ENCODE measurements at regions not wholly inside any gene's neighbourhood (a gene's known extent, or its start where the extent isn't known, plus 50 kb on each side); places are given as distances from the start of the nearest gene placed in this dataset.

DNA sequence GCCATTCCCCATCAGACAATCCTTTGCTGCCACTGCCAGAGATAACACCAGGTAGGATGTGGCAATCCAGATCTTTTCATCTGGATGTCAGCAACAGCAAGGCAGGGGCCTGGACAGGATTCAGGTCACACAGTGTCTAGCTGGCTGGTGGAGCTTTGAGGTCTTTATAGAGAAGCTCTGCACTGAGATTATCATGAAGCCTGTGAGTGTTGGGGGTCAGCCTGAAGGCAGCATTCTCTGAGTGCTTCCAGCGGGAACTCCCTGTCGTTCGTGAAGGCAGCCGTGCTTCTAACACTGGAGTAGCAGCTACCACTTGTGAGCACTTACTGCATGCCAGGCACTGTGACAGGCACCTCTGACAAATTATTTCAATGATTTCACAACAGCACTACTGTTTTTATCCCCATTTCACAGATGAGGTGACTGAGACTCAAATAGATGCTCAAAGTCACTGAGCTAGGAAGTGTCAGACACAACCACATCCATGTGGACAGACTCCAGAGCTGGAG, 85.7 kb downstream of the SEMA4F start:
- TF ChIP-seq, protein P1, sequence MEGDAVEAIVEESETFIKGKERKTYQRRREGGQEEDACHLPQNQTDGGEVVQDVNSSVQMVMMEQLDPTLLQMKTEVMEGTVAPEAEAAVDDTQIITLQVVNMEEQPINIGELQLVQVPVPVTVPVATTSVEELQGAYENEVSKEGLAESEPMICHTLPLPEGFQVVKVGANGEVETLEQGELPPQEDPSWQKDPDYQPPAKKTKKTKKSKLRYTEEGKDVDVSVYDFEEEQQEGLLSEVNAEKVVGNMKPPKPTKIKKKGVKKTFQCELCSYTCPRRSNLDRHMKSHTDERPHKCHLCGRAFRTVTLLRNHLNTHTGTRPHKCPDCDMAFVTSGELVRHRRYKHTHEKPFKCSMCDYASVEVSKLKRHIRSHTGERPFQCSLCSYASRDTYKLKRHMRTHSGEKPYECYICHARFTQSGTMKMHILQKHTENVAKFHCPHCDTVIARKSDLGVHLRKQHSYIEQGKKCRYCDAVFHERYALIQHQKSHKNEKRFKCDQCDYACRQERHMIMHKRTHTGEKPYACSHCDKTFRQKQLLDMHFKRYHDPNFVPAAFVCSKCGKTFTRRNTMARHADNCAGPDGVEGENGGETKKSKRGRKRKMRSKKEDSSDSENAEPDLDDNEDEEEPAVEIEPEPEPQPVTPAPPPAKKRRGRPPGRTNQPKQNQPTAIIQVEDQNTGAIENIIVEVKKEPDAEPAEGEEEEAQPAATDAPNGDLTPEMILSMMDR (IDR thresholded peaks at IDR 0.05) = no peak
- no peak for TF ChIP-seq POLR2A (IDR thresholded peaks at IDR 0.05)
- intact Hi-C loops (cut with DNase I; ENCODE audit: low total_unique reads) = no loop called here
- Histone ChIP-seq H3K27me3 (no peaks in the 10 kb centered on the region), H3K4me3 (no peak overlapping the region), H3K9me3 (no peaks in the 10 kb centered on the region), H3K27ac (no peak overlapping the region), H3K4me1 (no peaks in the 10 kb centered on the region), H3K36me3 (ENCODE audit: low read depth, missing control alignments) (no peaks in the 10 kb centered on the region)
- 82 to 84% methylated on average over 3 to 4 of the region's 4 CpGs for WGBS, 2 donors
- DNase-seq = no peak

DNA sequence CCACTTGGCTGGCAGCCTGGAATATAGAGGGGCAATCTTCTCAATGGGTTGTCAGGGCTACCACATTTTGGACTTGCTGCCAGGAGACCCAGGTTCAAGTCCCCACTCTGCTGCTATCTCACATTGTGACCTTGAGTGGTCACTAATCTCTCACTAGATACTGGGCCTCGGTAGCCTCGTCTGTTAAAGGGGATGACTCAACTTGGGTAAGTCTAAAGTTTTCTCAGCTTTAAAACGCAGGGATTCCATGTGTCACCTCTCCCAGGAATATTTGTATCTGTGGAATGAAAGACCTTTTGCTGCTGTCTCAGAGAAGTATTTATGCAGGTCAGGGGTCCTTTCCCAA, 86.3 kb downstream of the SEMA4F start:
- no peaks in the 10 kb centered on the region for H3K4me1 ChIP-seq
- no peak for DNase-seq
- H3K27me3 ChIP-seq = no peaks in the 10 kb centered on the region
- 62 to 67% methylated on average over 3 of the region's 3 CpGs for WGBS, 2 donors
- TF ChIP-seq, protein P1 (IDR thresholded peaks at IDR 0.05) = no peak
- no peak for TF ChIP-seq POLR2A (IDR thresholded peaks at IDR 0.05)
- H3K4me3 ChIP-seq = no peak overlapping the region
- no peak overlapping the region for H3K27ac ChIP-seq
- intact Hi-C loops (cut with DNase I; ENCODE audit: low total_unique reads) = no loop called here
- no peaks in the 10 kb centered on the region for H3K36me3 ChIP-seq (ENCODE audit: low read depth, missing control alignments)
- H3K9me3 ChIP-seq = no peaks in the 10 kb centered on the region

DNA sequence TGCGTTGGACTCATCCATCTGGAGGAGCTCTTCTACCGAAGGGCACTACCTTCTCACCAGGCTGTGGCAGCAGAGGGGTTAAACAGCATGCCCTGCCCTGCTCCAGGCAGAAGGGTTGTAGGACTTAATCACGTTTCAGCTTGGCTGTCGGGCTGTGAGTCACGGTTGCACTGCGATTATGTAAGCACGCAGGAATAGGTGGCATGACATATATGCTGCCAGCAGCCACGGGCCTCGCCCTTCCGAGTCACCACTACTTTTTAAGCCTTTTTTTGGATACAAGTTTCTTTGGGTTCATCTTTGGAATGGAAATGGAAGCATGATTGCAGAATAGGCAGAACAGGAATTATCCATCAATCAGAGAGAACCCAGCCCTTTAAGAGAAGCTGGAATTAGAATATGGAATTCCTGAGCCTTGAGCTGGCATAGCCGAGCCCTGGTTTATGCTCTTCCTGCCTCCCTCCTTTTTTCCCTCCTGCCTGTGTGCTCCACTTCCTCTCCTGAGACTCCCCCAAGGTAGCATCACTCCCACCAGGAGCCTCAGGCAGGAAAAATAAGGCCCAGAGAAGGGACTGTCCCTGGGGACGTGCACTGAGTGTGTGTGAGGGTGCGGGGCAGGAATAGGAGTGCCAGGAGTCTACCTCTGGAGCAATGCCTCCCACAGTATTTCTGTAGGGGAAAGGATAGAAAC, 86.8 kb downstream of the SEMA4F start:
- Histone ChIP-seq H3K9me3 (no peaks in the 10 kb centered on the region), H3K27ac (no peak overlapping the region), H3K4me1 (no peaks in the 10 kb centered on the region), H3K4me3 (no peak overlapping the region), H3K27me3 (no peaks in the 10 kb centered on the region), H3K36me3 (ENCODE audit: low read depth, missing control alignments) (no peaks in the 10 kb centered on the region)
- WGBS, 2 donors = 57 to 60% methylated on average over 13 of the region's 13 CpGs
- DNase-seq = no peak
- TF ChIP-seq, protein P1 (IDR thresholded peaks at IDR 0.05) = no peak
- TF ChIP-seq POLR2A (IDR thresholded peaks at IDR 0.05) = no peak
- intact Hi-C loops (cut with DNase I; ENCODE audit: low total_unique reads) = no loop called here

DNA sequence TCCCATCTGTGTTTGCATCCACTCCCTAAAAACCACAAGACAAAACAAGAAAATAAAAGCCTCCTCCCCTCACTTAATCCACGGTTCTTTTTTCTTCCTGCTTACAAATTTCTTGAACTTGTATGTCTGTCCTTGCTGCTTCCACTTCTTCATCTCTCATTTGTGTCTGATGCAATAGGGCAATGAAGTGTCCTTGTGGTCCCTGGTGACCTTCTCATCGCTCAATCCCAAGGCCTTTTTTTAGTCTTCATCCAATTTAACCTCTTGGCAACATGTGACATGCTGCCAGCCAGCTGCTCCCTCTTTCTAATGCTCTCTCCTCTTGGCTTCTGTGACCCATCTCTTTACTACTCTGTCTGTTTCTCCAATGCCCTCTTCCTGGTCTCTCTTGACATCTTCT, 87.6 kb downstream of the SEMA4F start:
- intact Hi-C loops (cut with DNase I; ENCODE audit: low total_unique reads) = no loop called here
- no peaks in the 10 kb centered on the region for H3K36me3 ChIP-seq (ENCODE audit: low read depth, missing control alignments)
- 42 to 48% methylated on average over 2 of the region's 2 CpGs for WGBS, 2 donors
- no peaks in the 10 kb centered on the region for H3K9me3 ChIP-seq
- no peak overlapping the region for H3K4me3 ChIP-seq
- H3K27me3 ChIP-seq = no peaks in the 10 kb centered on the region
- no peak for TF ChIP-seq POLR2A (IDR thresholded peaks at IDR 0.05)
- TF ChIP-seq, protein P1 (IDR thresholded peaks at IDR 0.05) = no peak
- no peak overlapping the region for H3K27ac ChIP-seq
- DNase-seq = no peak
- H3K4me1 ChIP-seq = no peaks in the 10 kb centered on the region

DNA sequence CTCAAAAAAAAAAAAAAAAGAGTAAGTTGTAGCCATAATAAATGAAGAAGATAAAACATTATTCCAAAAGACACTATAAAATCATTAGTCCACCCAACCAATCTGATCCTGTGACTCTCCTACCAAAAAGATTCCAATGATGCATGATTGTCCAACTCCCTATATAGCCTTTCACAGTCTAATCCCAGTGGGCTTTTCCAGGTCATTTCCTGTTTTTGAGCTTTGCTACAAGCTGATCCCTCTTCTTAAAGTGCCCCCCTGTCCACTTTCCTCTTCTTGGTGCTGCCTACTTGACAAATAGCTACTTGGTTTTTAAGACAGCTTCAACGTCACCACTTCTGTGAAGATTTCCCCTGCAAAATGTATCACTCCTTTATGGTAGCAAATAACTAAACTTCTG, 88.4 kb downstream of the SEMA4F start:
- intact Hi-C loops (cut with DNase I; ENCODE audit: low total_unique reads) = no loop called here

More for the DNA sequence above, 88.4 kb downstream of the SEMA4F start:
- no peaks in the 10 kb centered on the region for H3K36me3 ChIP-seq (ENCODE audit: low read depth, missing control alignments)
- 88 to 94% methylated on average over 1 of the region's 1 CpG for WGBS, 2 donors
- TF ChIP-seq, protein P1 (IDR thresholded peaks at IDR 0.05) = no peak
- no peak for TF ChIP-seq POLR2A (IDR thresholded peaks at IDR 0.05)
- H3K9me3 ChIP-seq = no peaks in the 10 kb centered on the region
- H3K4me1 ChIP-seq = no peaks in the 10 kb centered on the region
- H3K27me3 ChIP-seq = no peaks in the 10 kb centered on the region
- no peak for DNase-seq
- H3K4me3 ChIP-seq = no peak overlapping the region
- no peak overlapping the region for H3K27ac ChIP-seq
